ENCODE measurements at regions not wholly inside any gene's neighbourhood (a gene's known extent, or its start where the extent isn't known, plus 50 kb on each side); places are given as distances from the start of the nearest gene placed in this dataset.

DNA sequence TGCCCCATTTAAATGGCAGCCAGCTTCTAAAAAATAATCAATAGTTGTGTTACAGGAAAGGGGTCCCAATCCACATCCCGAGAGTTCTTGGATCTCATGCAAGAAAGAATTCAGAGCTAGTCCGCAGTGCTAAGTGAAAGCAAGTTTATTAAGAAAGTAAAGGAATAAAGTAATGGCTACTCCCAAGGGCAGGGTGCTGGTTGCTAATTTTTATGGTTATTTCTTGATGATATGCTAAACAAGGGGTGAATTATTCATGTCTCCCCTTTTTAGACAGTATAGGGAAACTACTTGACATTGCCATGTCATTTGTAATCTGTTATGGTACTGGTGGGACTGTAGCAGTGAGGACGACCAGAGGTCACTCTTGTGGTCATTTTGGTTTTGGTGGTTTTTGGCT is 591.3 kb downstream of the LRFN5 start:
- no peak for DNase-seq
- H3K4me1 Mint-ChIP-seq (ENCODE audit: low read depth): no peaks in the 10 kb centered on the region
- H3K36me3 Mint-ChIP-seq: no peaks in the 10 kb centered on the region
- no peak overlapping the region for H3K4me3 Mint-ChIP-seq
- peaks cover under 1% of the 10 kb centered on the region for H3K9me3 Mint-ChIP-seq
- ChIA-PET CTCF (no interaction called here), POLR2A (no interaction called here)
- intact Hi-C loops (cut with micrococcal nuclease): no loop called here
- no peaks in the 10 kb centered on the region for H3K27me3 Mint-ChIP-seq
- H3K27ac Mint-ChIP-seq: no peak overlapping the region

DNA sequence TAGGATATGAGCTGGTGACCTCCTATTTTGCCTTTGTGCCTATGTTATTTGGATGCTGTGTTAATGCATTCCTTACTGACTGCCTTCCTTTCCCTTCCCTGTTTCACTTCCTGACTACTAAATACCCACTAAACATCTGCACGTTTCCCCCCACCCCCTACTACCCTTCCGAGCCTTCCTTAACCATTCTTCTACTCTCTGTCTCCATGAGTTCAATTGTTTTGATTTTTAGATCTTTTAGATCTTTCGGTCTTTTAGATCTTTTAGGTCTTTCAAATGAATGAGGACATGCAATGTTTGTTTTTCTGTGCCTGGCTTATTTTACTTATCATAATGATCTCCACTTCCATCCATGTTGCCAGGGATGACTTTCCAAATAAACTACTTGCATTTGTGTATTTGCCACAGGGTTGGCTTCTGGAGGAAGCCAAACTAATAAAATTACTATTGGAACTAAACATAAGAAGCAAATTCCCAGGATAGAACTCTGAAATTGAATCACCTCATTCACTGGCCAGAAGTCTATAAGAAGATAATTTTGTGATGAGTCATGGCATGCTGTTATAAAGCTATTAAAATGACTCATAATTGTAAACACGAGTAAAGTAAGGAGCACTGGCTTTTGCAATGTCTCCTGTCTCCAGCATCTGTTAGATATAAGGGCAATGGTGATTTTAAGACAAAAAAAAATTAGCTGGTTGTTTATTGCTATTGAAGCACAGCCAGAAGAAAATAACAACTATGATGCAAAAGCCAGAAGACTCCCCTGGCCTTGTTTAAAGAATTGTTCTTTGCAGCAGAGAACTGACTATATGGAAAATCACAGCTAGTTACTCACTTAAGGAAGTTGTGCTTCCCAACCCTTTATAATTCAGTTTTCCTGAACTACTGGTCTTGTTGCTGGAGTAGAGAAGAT is 586.3 kb downstream of the LRFN5 start:
- CTCF ChIA-PET: no interaction called here
- no peaks in the 10 kb centered on the region for H3K9me3 Mint-ChIP-seq

DNA sequence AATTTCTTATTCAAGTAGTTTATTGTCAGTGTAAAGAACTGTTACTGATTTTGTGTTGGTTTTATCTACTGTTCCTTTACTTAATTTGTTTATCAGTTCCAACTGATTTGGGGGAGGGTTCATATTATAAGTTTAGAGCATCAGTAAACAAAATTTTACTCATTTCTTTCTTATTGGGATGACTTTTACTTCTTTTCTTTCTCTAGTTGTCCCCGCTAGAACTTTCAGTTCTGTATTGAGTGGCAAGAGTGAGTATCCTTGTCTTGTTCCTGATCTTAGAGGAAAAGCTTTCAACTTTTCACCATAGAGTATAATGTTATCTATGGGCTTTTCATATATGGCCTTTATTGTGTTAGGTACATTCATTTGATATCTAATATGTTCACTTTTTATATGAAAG is 584.1 kb downstream of the LRFN5 start:
- H3K27ac Mint-ChIP-seq: no peak overlapping the region
- H3K27me3 Mint-ChIP-seq: no peaks in the 10 kb centered on the region
- no peak overlapping the region for H3K4me3 Mint-ChIP-seq
- intact Hi-C loops (cut with micrococcal nuclease): no loop called here
- H3K36me3 Mint-ChIP-seq: no peaks in the 10 kb centered on the region
- POLR2A ChIA-PET: no interaction called here
- no peaks in the 10 kb centered on the region for H3K9me3 Mint-ChIP-seq
- DNase-seq: no peak
- H3K4me1 Mint-ChIP-seq (ENCODE audit: low read depth): no peaks in the 10 kb centered on the region
- CTCF ChIA-PET: no interaction called here

More for the DNA sequence above, 586.3 kb downstream of the LRFN5 start:
- POLR2A ChIA-PET: no interaction called here
- H3K27me3 Mint-ChIP-seq: no peaks in the 10 kb centered on the region
- H3K4me3 Mint-ChIP-seq: no peak overlapping the region
- no peak for DNase-seq
- H3K27ac Mint-ChIP-seq: no peak overlapping the region
- intact Hi-C loops (cut with micrococcal nuclease): no loop called here
- H3K4me1 Mint-ChIP-seq (ENCODE audit: low read depth): no peaks in the 10 kb centered on the region
- no peaks in the 10 kb centered on the region for H3K36me3 Mint-ChIP-seq

DNA sequence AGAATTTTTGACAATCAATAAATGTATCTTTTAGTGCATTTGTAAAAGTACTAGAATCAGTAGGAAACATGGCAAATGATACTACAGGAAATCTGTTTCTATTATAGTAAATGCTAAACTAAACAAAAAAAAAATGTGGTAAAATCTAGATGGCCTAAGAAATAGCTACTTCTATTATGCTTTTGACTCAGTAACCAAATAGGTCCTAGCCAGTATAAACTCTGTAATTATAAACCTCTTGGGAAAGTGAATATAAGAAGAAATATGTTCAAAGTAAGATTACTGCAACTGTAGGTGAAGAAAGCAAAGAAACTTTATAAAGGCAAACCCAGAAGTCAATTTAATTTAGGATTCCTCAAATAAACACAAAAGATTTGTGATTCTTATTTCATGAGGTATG is 581.2 kb downstream of the LRFN5 start:
- Mint-ChIP-seq H3K9me3 (no peaks in the 10 kb centered on the region), H3K27ac (no peak overlapping the region), H3K4me1 (ENCODE audit: low read depth) (no peaks in the 10 kb centered on the region), H3K4me3 (no peak overlapping the region), H3K36me3 (no peaks in the 10 kb centered on the region), H3K27me3 (no peaks in the 10 kb centered on the region)
- ChIA-PET CTCF (no interaction called here), POLR2A (no interaction called here)
- intact Hi-C loops (cut with micrococcal nuclease): no loop called here
- DNase-seq: no peak

DNA sequence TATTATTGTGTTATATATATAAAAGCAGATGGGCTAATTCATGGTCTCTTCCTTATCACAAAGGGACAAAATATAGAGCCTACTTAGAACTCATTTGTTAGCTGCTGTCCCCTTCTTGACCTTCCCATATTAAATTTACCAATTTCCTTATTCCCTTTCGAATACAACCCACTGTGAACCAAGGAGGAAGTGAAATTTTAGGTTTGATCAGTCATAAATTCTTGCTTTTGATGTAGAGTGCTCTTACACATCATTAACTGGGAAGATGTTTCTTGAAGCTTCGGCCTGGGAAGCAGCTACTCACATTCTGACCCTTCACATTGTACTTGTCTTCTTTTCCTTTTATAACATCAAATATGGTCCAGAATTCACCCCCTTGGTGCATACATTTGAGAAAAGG is 579.0 kb downstream of the LRFN5 start:
- Mint-ChIP-seq H3K9me3 (peaks cover 2% of the 10 kb centered on the region), H3K36me3 (no peaks in the 10 kb centered on the region)

DNA sequence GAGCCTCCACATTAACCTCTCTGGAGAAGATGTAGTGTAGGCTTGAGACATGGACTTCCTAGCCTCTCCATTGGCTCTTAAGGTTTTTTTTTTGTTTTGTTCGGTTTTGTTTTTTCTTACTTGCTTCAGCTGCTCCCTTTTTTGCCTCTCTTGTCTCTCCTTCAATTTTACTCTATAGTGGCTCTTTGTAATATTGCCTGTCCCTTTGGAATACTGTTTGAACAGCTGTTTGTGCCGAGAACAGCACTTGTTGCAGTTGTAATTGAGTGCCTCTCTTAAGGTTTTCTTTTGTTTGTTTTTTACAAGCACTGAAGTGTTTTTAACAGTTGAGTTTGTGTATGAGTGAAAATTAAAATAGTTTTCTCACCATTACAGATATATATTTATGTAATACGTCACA is 567.7 kb downstream of the LRFN5 start:
- no peak overlapping the region for H3K27ac Mint-ChIP-seq
- no peaks in the 10 kb centered on the region for H3K36me3 Mint-ChIP-seq
- CTCF ChIA-PET: no interaction called here
- POLR2A ChIA-PET: no interaction called here
- H3K27me3 Mint-ChIP-seq: no peaks in the 10 kb centered on the region
- H3K4me3 Mint-ChIP-seq: no peak overlapping the region
- no peak for DNase-seq
- H3K4me1 Mint-ChIP-seq (ENCODE audit: low read depth): no peaks in the 10 kb centered on the region
- H3K9me3 Mint-ChIP-seq: peaks cover 6% of the 10 kb centered on the region
- intact Hi-C loops (cut with micrococcal nuclease): no loop called here

More for the DNA sequence above, 579.0 kb downstream of the LRFN5 start:
- CTCF ChIA-PET: no interaction called here
- Mint-ChIP-seq H3K4me3 (no peak overlapping the region), H3K27me3 (no peaks in the 10 kb centered on the region), H3K4me1 (ENCODE audit: low read depth) (no peaks in the 10 kb centered on the region), H3K27ac (no peak overlapping the region)
- POLR2A ChIA-PET: no interaction called here
- intact Hi-C loops (cut with micrococcal nuclease): no loop called here
- DNase-seq: no peak

DNA sequence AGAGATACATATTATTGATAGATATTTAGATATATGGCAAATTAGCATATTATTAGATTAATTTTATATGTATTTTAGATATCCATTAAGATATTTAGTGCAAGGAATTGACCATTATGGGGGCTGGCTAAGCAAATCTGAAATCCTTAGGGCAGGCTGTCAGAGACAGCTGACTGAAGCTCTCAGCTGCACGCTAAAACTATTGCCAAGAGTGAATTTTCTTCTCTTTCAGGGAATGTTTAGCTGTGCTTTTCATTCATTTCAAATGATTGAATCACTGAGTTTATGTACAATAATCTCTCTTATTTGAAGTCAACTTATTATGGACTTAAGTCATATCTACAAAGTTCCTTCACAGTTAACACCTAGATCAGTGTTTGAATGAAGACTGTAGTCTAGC is 566.5 kb downstream of the LRFN5 start:
- CTCF ChIA-PET: no interaction called here
- POLR2A ChIA-PET: no interaction called here
- intact Hi-C loops (cut with micrococcal nuclease): no loop called here
- H3K27ac Mint-ChIP-seq: no peak overlapping the region
- no peaks in the 10 kb centered on the region for H3K36me3 Mint-ChIP-seq
- no peak for DNase-seq
- no peak overlapping the region for H3K4me3 Mint-ChIP-seq
- no peaks in the 10 kb centered on the region for H3K4me1 Mint-ChIP-seq (ENCODE audit: low read depth)
- H3K9me3 Mint-ChIP-seq: peaks cover 10% of the 10 kb centered on the region
- no peaks in the 10 kb centered on the region for H3K27me3 Mint-ChIP-seq

DNA sequence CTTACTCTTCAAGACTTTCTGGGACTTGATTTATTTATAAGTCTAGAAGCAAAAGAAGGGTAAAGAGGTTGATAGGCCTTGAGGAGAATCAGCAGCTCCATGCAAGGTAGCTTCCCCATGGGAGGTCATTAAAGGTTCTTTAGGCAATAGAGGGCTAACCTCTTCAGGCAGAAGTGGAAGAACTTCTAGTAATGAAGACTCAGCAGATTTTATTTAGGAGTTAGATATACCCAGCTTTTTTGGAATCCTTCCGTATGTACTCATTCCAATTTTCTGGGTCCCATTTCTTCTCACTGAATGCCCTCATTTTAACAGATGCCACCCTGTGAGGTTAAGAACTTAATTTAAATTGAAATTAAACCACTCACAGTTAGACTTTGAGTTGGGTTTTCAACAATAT is 565.6 kb downstream of the LRFN5 start:
- DNase-seq: no peak
- H3K4me3 Mint-ChIP-seq: no peak overlapping the region
- H3K27ac Mint-ChIP-seq: no peak overlapping the region
- peaks cover 17% of the 10 kb centered on the region for H3K9me3 Mint-ChIP-seq
- H3K4me1 Mint-ChIP-seq (ENCODE audit: low read depth): no peaks in the 10 kb centered on the region
- intact Hi-C loops (cut with micrococcal nuclease): no loop called here
- H3K36me3 Mint-ChIP-seq: no peaks in the 10 kb centered on the region
- ChIA-PET POLR2A (no interaction called here), CTCF (no interaction called here)
- no peaks in the 10 kb centered on the region for H3K27me3 Mint-ChIP-seq

DNA sequence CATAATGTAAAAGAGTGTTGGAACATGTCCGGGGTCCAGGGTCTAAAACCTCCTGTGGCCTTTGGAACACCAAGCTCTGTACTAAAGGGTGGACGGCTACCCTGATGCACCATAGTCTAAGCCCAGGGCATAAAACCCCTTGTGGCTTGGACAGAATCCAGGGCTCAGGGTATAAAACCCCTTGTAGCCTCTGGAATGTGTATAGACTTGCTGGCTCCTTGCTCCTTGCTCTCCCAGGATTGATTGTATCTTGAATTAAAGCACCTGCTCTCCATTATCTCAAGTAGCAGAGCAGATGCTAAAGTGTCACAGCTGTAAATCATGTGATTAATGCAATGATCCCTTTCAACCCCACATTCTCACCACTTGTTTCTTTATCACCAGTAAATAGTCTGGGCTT is 556.5 kb downstream of the LRFN5 start:
- intact Hi-C loops (cut with micrococcal nuclease): no loop called here
- POLR2A ChIA-PET: no interaction called here

DNA sequence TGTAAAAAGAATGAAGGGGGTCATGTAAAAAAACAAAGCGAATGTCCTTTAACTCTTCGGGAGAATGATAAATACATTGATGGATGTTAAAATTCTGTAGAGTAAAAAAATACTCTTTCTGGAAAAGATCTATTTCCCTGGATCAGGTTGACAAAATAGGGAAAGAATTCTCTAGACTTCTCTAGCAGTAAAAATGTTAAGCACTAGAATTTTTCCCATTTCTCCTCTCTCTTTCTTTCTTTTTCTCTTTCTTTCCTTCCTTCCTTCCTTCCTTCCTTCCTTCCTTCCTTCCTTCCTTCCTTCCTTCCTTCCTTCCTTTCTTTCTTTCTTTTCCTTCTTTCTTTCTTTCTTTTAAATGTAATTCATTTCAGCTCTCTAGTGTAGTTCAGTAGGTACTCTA is 552.5 kb downstream of the LRFN5 start:
- Mint-ChIP-seq H3K36me3 (no peaks in the 10 kb centered on the region), H3K4me3 (no peak overlapping the region), H3K27me3 (no peaks in the 10 kb centered on the region), H3K9me3 (no peaks in the 10 kb centered on the region), H3K4me1 (ENCODE audit: low read depth) (no peaks in the 10 kb centered on the region), H3K27ac (no peak overlapping the region)
- intact Hi-C loops (cut with micrococcal nuclease): no loop called here
- DNase-seq: no peak
- CTCF ChIA-PET: no interaction called here
- POLR2A ChIA-PET: no interaction called here

More for the DNA sequence above, 556.5 kb downstream of the LRFN5 start:
- Mint-ChIP-seq H3K4me1 (ENCODE audit: low read depth) (no peaks in the 10 kb centered on the region), H3K4me3 (no peak overlapping the region), H3K36me3 (no peaks in the 10 kb centered on the region), H3K9me3 (peaks cover 16% of the 10 kb centered on the region), H3K27ac (no peak overlapping the region), H3K27me3 (no peaks in the 10 kb centered on the region)
- CTCF ChIA-PET: no interaction called here
- no peak for DNase-seq

DNA sequence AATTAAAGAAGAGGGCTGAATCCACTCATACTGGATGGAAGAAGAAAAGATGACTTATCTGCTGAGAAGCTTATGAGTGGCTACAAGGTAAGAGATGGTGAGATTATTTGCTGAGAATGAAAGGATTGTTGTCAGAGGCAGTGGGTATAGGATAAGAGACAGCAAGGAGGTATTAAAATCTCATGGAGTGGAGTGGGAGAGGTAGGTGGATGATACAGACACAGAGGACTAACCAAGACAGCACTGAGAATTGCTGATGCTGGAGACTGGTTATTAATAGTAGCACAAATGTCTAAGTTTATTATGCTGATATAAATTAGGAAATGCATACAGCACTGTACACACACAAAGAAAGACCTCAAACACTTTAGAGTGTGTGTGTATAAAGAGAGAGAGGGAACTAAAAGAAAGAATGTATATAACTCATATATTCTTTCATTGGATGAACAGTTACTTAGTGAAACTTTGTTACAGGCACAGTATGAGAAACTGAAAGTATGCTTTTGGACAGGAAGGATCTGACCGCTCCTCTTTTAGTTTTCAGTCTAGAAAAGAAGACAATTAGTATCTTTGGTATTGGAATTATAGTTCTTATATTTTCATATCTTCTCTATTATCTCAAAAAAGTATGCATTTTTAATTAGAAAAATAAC is 543.1 kb downstream of the LRFN5 start:
- ChIA-PET CTCF (no interaction called here), POLR2A (no interaction called here)
- intact Hi-C loops (cut with micrococcal nuclease): no loop called here
- Mint-ChIP-seq H3K9me3 (peaks cover 3% of the 10 kb centered on the region), H3K36me3 (no peaks in the 10 kb centered on the region), H3K27ac (no peak overlapping the region), H3K4me3 (no peak overlapping the region), H3K27me3 (no peaks in the 10 kb centered on the region), H3K4me1 (ENCODE audit: low read depth) (no peaks in the 10 kb centered on the region)
- DNase-seq: no peak

DNA sequence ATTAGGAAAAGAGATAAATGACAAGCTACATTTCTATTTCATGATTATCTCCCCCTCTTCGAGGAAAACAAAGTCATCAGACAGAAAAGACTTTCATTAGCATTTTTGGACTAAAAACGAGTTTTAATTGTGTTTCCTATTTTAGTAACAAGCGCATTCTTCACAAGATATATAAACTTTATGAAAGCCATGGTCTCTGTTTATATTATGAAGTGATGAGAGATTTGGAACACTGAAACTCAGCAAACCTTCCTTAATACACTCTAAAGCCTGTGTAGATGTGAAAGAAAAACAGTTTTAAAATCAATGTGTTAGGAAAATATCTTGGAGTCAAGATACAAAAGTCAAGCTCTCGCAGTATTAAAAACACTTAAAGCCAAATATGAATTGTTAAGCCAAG is 539.1 kb downstream of the LRFN5 start:
- peaks cover 5% of the 10 kb centered on the region for H3K9me3 Mint-ChIP-seq
- H3K27me3 Mint-ChIP-seq: no peaks in the 10 kb centered on the region

DNA sequence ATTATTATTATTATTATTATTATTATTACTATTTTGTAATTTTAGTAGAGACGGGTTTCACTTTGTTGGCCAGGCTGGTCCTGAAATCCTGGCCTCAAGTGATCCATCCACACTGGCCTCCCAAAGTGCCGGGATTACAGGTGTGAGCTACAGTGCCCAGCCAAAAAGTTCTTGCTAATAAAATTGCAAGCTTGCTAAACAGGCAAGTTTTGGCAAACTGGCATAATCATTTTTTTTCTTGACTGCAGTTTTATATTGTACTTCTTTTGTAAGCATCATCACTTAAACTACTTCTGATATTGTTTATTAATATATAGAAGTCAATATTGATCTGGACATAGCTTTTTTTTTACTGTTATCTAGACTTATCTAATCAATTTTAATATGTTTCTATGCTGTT is 536.4 kb downstream of the LRFN5 start:
- H3K36me3 Mint-ChIP-seq: no peaks in the 10 kb centered on the region
- intact Hi-C loops (cut with micrococcal nuclease): no loop called here
- no peak for DNase-seq
- CTCF ChIA-PET: no interaction called here
- H3K27ac Mint-ChIP-seq: no peak overlapping the region
- H3K4me1 Mint-ChIP-seq (ENCODE audit: low read depth): no peaks in the 10 kb centered on the region
- H3K9me3 Mint-ChIP-seq: peaks cover 5% of the 10 kb centered on the region
- H3K4me3 Mint-ChIP-seq: no peak overlapping the region
- no peaks in the 10 kb centered on the region for H3K27me3 Mint-ChIP-seq
- POLR2A ChIA-PET: no interaction called here

More for the DNA sequence above, 539.1 kb downstream of the LRFN5 start:
- no peaks in the 10 kb centered on the region for H3K36me3 Mint-ChIP-seq
- no peak overlapping the region for H3K27ac Mint-ChIP-seq
- no peaks in the 10 kb centered on the region for H3K4me1 Mint-ChIP-seq (ENCODE audit: low read depth)
- intact Hi-C loops (cut with micrococcal nuclease): no loop called here
- no peak for DNase-seq
- H3K4me3 Mint-ChIP-seq: no peak overlapping the region
- CTCF ChIA-PET: no interaction called here
- POLR2A ChIA-PET: no interaction called here

All from activated CD4-positive, alpha-beta memory T cell treated with anti-CD3 and anti-CD28 coated beads for 36 hours (primary cell).